ENCODE measurements at regions not wholly inside any gene's neighbourhood (a gene's known extent, or its start where the extent isn't known, plus 50 kb on each side); places are given as distances from the start of the nearest gene placed in this dataset.

DNA sequence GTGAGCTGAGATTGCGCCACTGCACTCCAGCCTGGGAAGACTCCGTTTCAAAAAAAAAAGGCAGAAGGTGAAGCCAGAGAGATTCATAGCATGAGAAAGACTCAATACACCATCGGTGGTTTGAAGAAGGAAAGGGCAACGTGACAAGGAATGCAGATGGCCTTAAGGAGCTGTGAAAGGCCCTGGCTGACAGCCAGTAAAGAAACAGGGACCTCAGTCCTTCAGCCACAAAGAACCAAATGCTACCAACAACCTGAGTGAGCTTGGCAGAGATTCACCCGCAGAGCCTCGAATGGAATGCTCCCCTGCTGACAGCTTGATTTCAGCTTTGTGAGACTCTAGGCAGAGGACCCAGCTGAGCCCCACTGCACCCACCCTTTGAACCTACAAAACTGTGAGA is 154.9 kb upstream of the NDUFV2 start:
- TF ChIP-seq, protein P1, sequence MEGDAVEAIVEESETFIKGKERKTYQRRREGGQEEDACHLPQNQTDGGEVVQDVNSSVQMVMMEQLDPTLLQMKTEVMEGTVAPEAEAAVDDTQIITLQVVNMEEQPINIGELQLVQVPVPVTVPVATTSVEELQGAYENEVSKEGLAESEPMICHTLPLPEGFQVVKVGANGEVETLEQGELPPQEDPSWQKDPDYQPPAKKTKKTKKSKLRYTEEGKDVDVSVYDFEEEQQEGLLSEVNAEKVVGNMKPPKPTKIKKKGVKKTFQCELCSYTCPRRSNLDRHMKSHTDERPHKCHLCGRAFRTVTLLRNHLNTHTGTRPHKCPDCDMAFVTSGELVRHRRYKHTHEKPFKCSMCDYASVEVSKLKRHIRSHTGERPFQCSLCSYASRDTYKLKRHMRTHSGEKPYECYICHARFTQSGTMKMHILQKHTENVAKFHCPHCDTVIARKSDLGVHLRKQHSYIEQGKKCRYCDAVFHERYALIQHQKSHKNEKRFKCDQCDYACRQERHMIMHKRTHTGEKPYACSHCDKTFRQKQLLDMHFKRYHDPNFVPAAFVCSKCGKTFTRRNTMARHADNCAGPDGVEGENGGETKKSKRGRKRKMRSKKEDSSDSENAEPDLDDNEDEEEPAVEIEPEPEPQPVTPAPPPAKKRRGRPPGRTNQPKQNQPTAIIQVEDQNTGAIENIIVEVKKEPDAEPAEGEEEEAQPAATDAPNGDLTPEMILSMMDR (conservative IDR thresholded peaks at IDR 0.05; ENCODE audit: low read length), result no peak
- no peak for TF ChIP-seq EZH2phosphoT487 (IDR thresholded peaks at IDR 0.05; ENCODE audit: borderline replicate concordance, low read depth, low read length)

Measured in OCI-LY7 (cell line).